Skeletal muscle satellite cell (primary cell): ENCODE measurements at regions not wholly inside any gene's neighbourhood (a gene's known extent, or its start where the extent isn't known, plus 50 kb on each side); places are given as distances from the start of the nearest gene placed in this dataset.

Experiments used
- H3K27me3 ChIP-seq: 2 replicates; pipeline ENCODE4 v1.7.0; 2013; ENCODE audit warnings: low read length; ENCODE audit not compliant: control insufficient read depth, insufficient read depth
- H3K36me3 ChIP-seq: 2 replicates; pipeline ENCODE4 v1.7.0; 2013; ENCODE audit warnings: mild to moderate bottlenecking, control low read depth, low read length; ENCODE audit not compliant: insufficient read depth
- H3K4me1 ChIP-seq: 2 replicates; pipeline ENCODE4 v1.7.0; 2013; ENCODE audit warnings: low read length; ENCODE audit not compliant: control insufficient read depth, insufficient read depth
- H3K4me2 ChIP-seq: 2 replicates; pipeline ENCODE4 v1.7.0; 2013; ENCODE audit warnings: mild to moderate bottlenecking, low read length
- H3K4me3 ChIP-seq: 2 replicates; pipeline ENCODE4 v1.7.0; 2013; ENCODE audit warnings: low read length
- H3K9ac ChIP-seq: 2 replicates; pipeline ENCODE4 v1.7.0; 2013; ENCODE audit warnings: mild to moderate bottlenecking, low read depth, low read length, moderate library complexity
- H3K9me3 ChIP-seq: replicated peaks from 2 replicates; pipeline ENCODE4 v1.7.0; 2013; ENCODE audit warnings: mild to moderate bottlenecking, control low read depth, low read length

GRCh38 chr22:49203859-49204598 lies 623.6 kb downstream of the BRD1 start:
- Histone ChIP-seq H3K36me3 (no peaks in the 10 kb centered on the region), H3K4me1 (no peaks in the 10 kb centered on the region), H3K27me3 (no peaks in the 10 kb centered on the region), H3K4me3 (no peak overlapping the region), H3K4me2 (no peak overlapping the region), H3K9me3 (peaks cover 11% of the 10 kb centered on the region), H3K9ac (no peak overlapping the region)

- no peak overlapping the region for H3K9ac ChIP-seq
- H3K4me3 ChIP-seq = no peak overlapping the region
- H3K36me3 ChIP-seq = no peaks in the 10 kb centered on the region
- no peak overlapping the region for H3K4me2 ChIP-seq
- no peaks in the 10 kb centered on the region for H3K27me3 ChIP-seq
- H3K9me3 ChIP-seq = peaks cover 11% of the 10 kb centered on the region
- H3K4me1 ChIP-seq = no peaks in the 10 kb centered on the region
Measured at GRCh38 chr22:49203091-49203858, 624.4 kb downstream of the BRD1 start.

- H3K4me3 ChIP-seq = no peak overlapping the region
- H3K4me2 ChIP-seq = no peak overlapping the region
- no peaks in the 10 kb centered on the region for H3K27me3 ChIP-seq
- H3K9ac ChIP-seq = no peak overlapping the region
- no peaks in the 10 kb centered on the region for H3K4me1 ChIP-seq
- peaks cover 11% of the 10 kb centered on the region for H3K9me3 ChIP-seq
- no peaks in the 10 kb centered on the region for H3K36me3 ChIP-seq
Measured at GRCh38 chr22:49202226-49202625, 625.4 kb downstream of the BRD1 start.

GRCh38 chr22:49201046-49201970 lies 626.4 kb downstream of the BRD1 start:
- Histone ChIP-seq H3K9ac (no peak overlapping the region), H3K36me3 (no peaks in the 10 kb centered on the region), H3K4me1 (no peaks in the 10 kb centered on the region), H3K4me2 (no peak overlapping the region), H3K27me3 (no peaks in the 10 kb centered on the region), H3K9me3 (peaks cover 13% of the 10 kb centered on the region), H3K4me3 (no peak overlapping the region)

- no peak overlapping the region for H3K4me3 ChIP-seq
- H3K36me3 ChIP-seq = no peaks in the 10 kb centered on the region
- no peaks in the 10 kb centered on the region for H3K4me1 ChIP-seq
- no peak overlapping the region for H3K4me2 ChIP-seq
- no peak overlapping the region for H3K9ac ChIP-seq
- H3K27me3 ChIP-seq = no peaks in the 10 kb centered on the region
- H3K9me3 ChIP-seq = peaks cover 9% of the 10 kb centered on the region
Measured at GRCh38 chr22:49199224-49199623, 628.4 kb downstream of the BRD1 start.

GRCh38 chr22:49198705-49199084 lies 629.0 kb downstream of the BRD1 start:
- Histone ChIP-seq H3K4me1 (no peaks in the 10 kb centered on the region), H3K36me3 (no peaks in the 10 kb centered on the region), H3K4me3 (no peak overlapping the region), H3K27me3 (no peaks in the 10 kb centered on the region), H3K4me2 (no peak overlapping the region), H3K9me3 (peaks cover 11% of the 10 kb centered on the region), H3K9ac (no peak overlapping the region)

GRCh38 chr22:49197986-49198704 lies 629.5 kb downstream of the BRD1 start:
- Histone ChIP-seq H3K9ac (no peak overlapping the region), H3K4me1 (no peaks in the 10 kb centered on the region), H3K4me3 (no peak overlapping the region), H3K36me3 (no peaks in the 10 kb centered on the region), H3K27me3 (no peaks in the 10 kb centered on the region), H3K9me3 (peaks cover 11% of the 10 kb centered on the region), H3K4me2 (no peak overlapping the region)

- no peaks in the 10 kb centered on the region for H3K4me1 ChIP-seq
- peaks cover 11% of the 10 kb centered on the region for H3K9me3 ChIP-seq
- no peak overlapping the region for H3K9ac ChIP-seq
- no peaks in the 10 kb centered on the region for H3K27me3 ChIP-seq
- H3K4me2 ChIP-seq = no peak overlapping the region
- H3K4me3 ChIP-seq = no peak overlapping the region
- H3K36me3 ChIP-seq = no peaks in the 10 kb centered on the region
Measured at GRCh38 chr22:49197505-49197904, 630.2 kb downstream of the BRD1 start.

GRCh38 chr22:49196046-49196511 lies 631.6 kb downstream of the BRD1 start:
- Histone ChIP-seq H3K9me3 (peaks cover 19% of the 10 kb centered on the region), H3K9ac (no peak overlapping the region), H3K27me3 (no peaks in the 10 kb centered on the region), H3K4me2 (no peak overlapping the region), H3K36me3 (no peaks in the 10 kb centered on the region), H3K4me3 (no peak overlapping the region), H3K4me1 (no peaks in the 10 kb centered on the region)

GRCh38 chr22:49195636-49196035 lies 632.0 kb downstream of the BRD1 start:
- H3K4me3 ChIP-seq = no peak overlapping the region
- no peaks in the 10 kb centered on the region for H3K36me3 ChIP-seq
- H3K27me3 ChIP-seq = no peaks in the 10 kb centered on the region
- peaks cover 23% of the 10 kb centered on the region for H3K9me3 ChIP-seq
- no peak overlapping the region for H3K4me2 ChIP-seq
- no peaks in the 10 kb centered on the region for H3K4me1 ChIP-seq
- no peak overlapping the region for H3K9ac ChIP-seq
